K562 (cell line): ENCODE measurements at regions not wholly inside any gene's neighbourhood (a gene's known extent, or its start where the extent isn't known, plus 50 kb on each side); places are given as distances from the start of the nearest gene placed in this dataset.

Source experiments
- ATAC-seq: fragments of 200-7000 bp; cut with Tn5 transposase; 3 replicates; pipeline ENCODE4 v1.9.1; 2020; ENCODE audit warnings: moderate library complexity
- BruUV-seq: library from RNA; stranded (reverse); fragments of 400-500 nt; replicated peaks from 2 replicates; lab custom pipeline; 2021; lab: Mats Ljungman, UMichigan
- CTCF ChIA-PET: fragments of 300-600 bp; formaldehyde crosslinking; extraction: SDS; loops from one replicate; lab custom pipeline; 2021; ENCODE audit warnings: low intra/inter-chr PET ratio; lab: Yijun Ruan, JAX
- POLR2A ChIA-PET: fragments of 300-600, 350-650 bp; sonication (Branson Sonifier 250); formaldehyde crosslinking; extraction: SDS; loops from one replicate; lab custom pipeline; 2021; ENCODE audit warnings: antibody characterized with exemption, inconsistent platforms; lab: Yijun Ruan, JAX
- DNase-seq, 4 experiments: peaks; one replicate each; pipeline versions ENCODE4 v3.0.0 to v3.0.0-alpha.2; 2011 to 2018; ENCODE audit warnings: low spot score in 3 of 4, mixed read lengths in 3 of 4; ENCODE audit errors: extremely low read depth in 1 of 4
- FAIRE-seq: peaks from 2 replicates; lab custom pipeline; 2011; peaks lifted over from hg19 to GRCh38; lab: Jason Lieb, UNC
- H2AFZ ChIP-seq: 2 replicates; pipeline ENCODE4 v1.6.0; 2011; ENCODE audit warnings: low read depth, low read length, control low read depth, inconsistent platforms
- H3K27ac ChIP-seq: fragments of 200-600 bp; 3 replicates; pipeline ENCODE4 v1.8.0; 2011; ENCODE audit warnings: low read depth, mild to moderate bottlenecking, control low read depth, inconsistent platforms, low read length, moderate library complexity, mixed read lengths; ENCODE audit errors: extremely low read depth
- H3K27me3 ChIP-seq, 2 experiments: fragments of 300-600 bp in 1 of 2; 2 replicates in 1 of 2; 3 replicates in 1 of 2; pipeline versions ENCODE4 v1.6.0 to v1.8.0; 2011; ENCODE audit warnings: inconsistent platforms in 2 of 2, low read length in 2 of 2, mild to moderate bottlenecking in 1 of 2, mixed read lengths in 1 of 2, moderate library complexity in 1 of 2; ENCODE audit not compliant: control insufficient read depth in 2 of 2, insufficient read depth in 2 of 2
- H3K36me3 ChIP-seq: fragments of 300-600 bp; 3 replicates; pipeline ENCODE4 v1.8.0; 2011; ENCODE audit warnings: mild to moderate bottlenecking, low read length, inconsistent platforms; ENCODE audit not compliant: control insufficient read depth, insufficient read depth
- H3K4me1 ChIP-seq, 2 experiments: fragments of 200-600 bp in 1 of 2; replicated peaks in 1 of 2; 2 replicates in 1 of 2; 3 replicates in 1 of 2; pipeline versions ENCODE4 v1.5.1 to v1.8.0; 2011; ENCODE audit warnings: inconsistent platforms in 2 of 2, low read length in 2 of 2, mild to moderate bottlenecking in 1 of 2, mixed read lengths in 1 of 2, moderate library complexity in 1 of 2; ENCODE audit not compliant: control insufficient read depth in 2 of 2, insufficient read depth in 2 of 2
- H3K4me2 ChIP-seq: 2 replicates; pipeline ENCODE4 v1.6.1; 2011; ENCODE audit warnings: low read length, control low read depth, inconsistent platforms, mixed read lengths; ENCODE audit not compliant: insufficient read depth
- H3K4me3 ChIP-seq: fragments of 200-600 bp; sonication (generic), shearing (Covaris generic); 2 replicates; pipeline ENCODE4 v1.5.1; 2016; ENCODE audit warnings: control low read depth, inconsistent platforms
- H3K79me2 ChIP-seq: fragments of 200-600 bp; 3 replicates; pipeline ENCODE4 v1.8.0; 2011; ENCODE audit warnings: low read length, inconsistent platforms; ENCODE audit not compliant: control insufficient read depth, insufficient read depth
- H3K9ac ChIP-seq, 2 experiments: 2 replicates each; pipeline versions ENCODE4 v1.6.0 to v1.6.1; 2011; ENCODE audit warnings: low read depth in 2 of 2, low read length in 2 of 2, control low read depth in 1 of 2, inconsistent platforms in 1 of 2, mild to moderate bottlenecking in 1 of 2, mixed read lengths in 1 of 2; ENCODE audit not compliant: insufficient read depth in 1 of 2
- H3K9me1 ChIP-seq: one replicate; pipeline ENCODE4 v1.6.0; 2011; ENCODE audit warnings: inconsistent platforms, mild to moderate bottlenecking, low read length, moderate library complexity; ENCODE audit not compliant: control insufficient read depth, insufficient read depth
- H3K9me3 ChIP-seq: replicated peaks from 2 replicates; pipeline ENCODE4 v1.5.1; 2011; ENCODE audit warnings: low read depth, low read length, inconsistent platforms; ENCODE audit not compliant: control insufficient read depth, insufficient read depth
- H4K20me1 ChIP-seq: replicated peaks from 2 replicates; pipeline ENCODE4 v1.6.1; 2011; ENCODE audit warnings: low read length, inconsistent platforms, mixed read lengths; ENCODE audit not compliant: control insufficient read depth, insufficient read depth
- CHCHD3 ChIP-seq: fragments of 250-450 bp; sonication (Bioruptor Pico); IDR thresholded peaks from 2 replicates; pipeline ENCODE4 v2.1.2; 2022; ENCODE audit warnings: mild to moderate bottlenecking
- CSDE1 ChIP-seq, 2 experiments: fragments of 450-650 bp; IDR thresholded peaks; 2 replicates each; pipeline ENCODE4 v1.6.1; 2016; ENCODE audit warnings: mild to moderate bottlenecking in 1 of 2
- MCM7 ChIP-seq, 2 experiments: fragments of 450-650 bp; IDR thresholded peaks; 2 replicates each; pipeline ENCODE4 v1.6.1; 2016 to 2018
- MYNN ChIP-seq, 2 experiments: sonication (generic); formaldehyde crosslinking in 1 of 2; IDR thresholded peaks; 2 replicates each; pipeline versions ENCODE4 v1.5.0 to v1.6.1; 2016 to 2020; ENCODE audit warnings: antibody characterized with exemption in 1 of 2, missing genetic modification reagents in 1 of 2
- NKRF ChIP-seq: fragments of 450-650 bp; IDR thresholded peaks from 2 replicates; pipeline ENCODE4 v1.6.1; 2016; ENCODE audit warnings: borderline replicate concordance
- RBM15 ChIP-seq: fragments of 200-400 bp; formaldehyde crosslinking; IDR thresholded peaks from 2 replicates; pipeline ENCODE4 v1.6.1; 2018; ENCODE audit warnings: mild to moderate bottlenecking, low read length, moderate library complexity; ENCODE audit not compliant: insufficient read depth
- ZNF133 ChIP-seq: fragments of 250-450 bp; sonication (Bioruptor Pico); IDR thresholded peaks from 2 replicates; pipeline ENCODE4 v1.4.0; 2020; ENCODE audit warnings: mild to moderate bottlenecking
- ZNF197 ChIP-seq: fragments of 200-800 bp; sonication (Bioruptor generic); IDR thresholded peaks from 2 replicates; pipeline ENCODE4 v1.6.1; 2016; ENCODE audit warnings: low read depth, missing genetic modification characterization, missing compliant biosample characterization
- ZNF23 ChIP-seq: fragments of 250-450 bp; sonication (Bioruptor Pico); IDR thresholded peaks from 2 replicates; pipeline ENCODE4 v1.4.0; 2020; ENCODE audit warnings: mild to moderate bottlenecking
- ZNF551 ChIP-seq: fragments of 250-450 bp; sonication (Bioruptor Pico); IDR thresholded peaks from 2 replicates; pipeline ENCODE4 v1.5.0; 2021; ENCODE audit warnings: mild to moderate bottlenecking, moderate library complexity
- WGBS: fragments of 100-300 bp; shearing (Covaris generic); methylation state at CpG from one replicate; pipeline ENCODE4 v1.1.6; 2016; ENCODE audit warnings: low coverage, mixed read lengths; ENCODE audit not compliant: insufficient coverage; ENCODE audit errors: missing lambda C conversion rate; 5-methylcytosine and 5-hydroxymethylcytosine counted together
- in situ Hi-C: fragments of 300-500 bp; cut with MboI; formaldehyde crosslinking; loops from 4 replicates; pipeline ENCODE4 v1.15.0; 2018; ENCODE audit warnings: inconsistent platforms, mixed read lengths
- intact Hi-C: fragments of 100-400 bp; cut with micrococcal nuclease; formaldehyde crosslinking; loops from 2 replicates; pipeline ENCODE4 v1.14.2; 2022

GRCh38 chr10:108688314-108688713, 1235.0 kb downstream of the XPNPEP1 start:
- no peaks in the 10 kb centered on the region for H3K4me1 ChIP-seq
- no peaks in the 10 kb centered on the region for H3K79me2 ChIP-seq
- ATAC-seq (no peak), FAIRE-seq (no peak), DNase-seq (no peak)
- H3K27ac ChIP-seq, result no peak overlapping the region
- H3K4me2 ChIP-seq, result no peak overlapping the region
- ChIA-PET CTCF (no interaction called here), POLR2A (no interaction called here)
- no peaks in the 10 kb centered on the region for H3K36me3 ChIP-seq
- TF ChIP-seq CSDE1 (IDR thresholded peaks at IDR 0.05) (no peak), CHCHD3 (CRISPR knock-in tag) (no peak), ZNF23 (CRISPR knock-in tag) (no peak), RBM15 (no peak), ZNF197 (no peak), ZNF133 (CRISPR knock-in tag) (no peak), MCM7 (IDR thresholded peaks at IDR 0.05) (no peak), NKRF (no peak), ZNF551 (CRISPR knock-in tag) (no peak), MYNN (IDR thresholded peaks at IDR 0.05) (no peak), MYNN (CRISPR knock-in tag; IDR thresholded peaks at IDR 0.05) (no peak)
- 5% methylated on average over 2 of the region's 2 CpGs for WGBS
- intact Hi-C loops (no loop called here), in situ Hi-C loops (no loop called here)
- no peaks in the 10 kb centered on the region for H4K20me1 ChIP-seq
- BruUV-seq, result no TSS peak
- no peak overlapping the region for H2AFZ ChIP-seq
- H3K9me1 ChIP-seq, result no peaks in the 10 kb centered on the region
- H3K27me3 ChIP-seq, result no peaks in the 10 kb centered on the region
- no peak overlapping the region for H3K9ac ChIP-seq
- H3K9me3 ChIP-seq, result no peaks in the 10 kb centered on the region
- H3K4me3 ChIP-seq, result no peak overlapping the region
